SH-SY5Y (cell line): ENCODE measurements at regions not wholly inside any gene's neighbourhood (a gene's known extent, or its start where the extent isn't known, plus 50 kb on each side); places are given as distances from the start of the nearest gene placed in this dataset.

Experiments used
- GATA2 ChIP-seq: IDR thresholded peaks from 2 replicates; pipeline ENCODE4 v1.6.1; 2011; ENCODE audit warnings: mild to moderate bottlenecking, low read depth, low read length
- GATA3 ChIP-seq: IDR thresholded peaks from 2 replicates; pipeline ENCODE4 v1.6.1; 2011; ENCODE audit warnings: low read depth, mild to moderate bottlenecking, low read length, moderate library complexity

GRCh38 chr4:24209906-24210305 lies 320.1 kb upstream of the PPARGC1A start:
- TF ChIP-seq GATA2: no peak
- no peak for TF ChIP-seq GATA3
